IMR-90 (cell line): ENCODE measurements at regions not wholly inside any gene's neighbourhood (a gene's known extent, or its start where the extent isn't known, plus 50 kb on each side); places are given as distances from the start of the nearest gene placed in this dataset.

Source experiments
- BHLHE40 ChIP-seq: fragments of 150-350 bp; IDR thresholded peaks from 2 replicates; pipeline ENCODE4 v1.6.1; 2016; ENCODE audit warnings: mild to moderate bottlenecking, low read depth, low read length
- CEBPB ChIP-seq: IDR thresholded peaks from 2 replicates; pipeline ENCODE4 v1.6.1; 2012; ENCODE audit warnings: low read depth, low read length, improper control_type of control experiment
- CTCF ChIP-seq: conservative IDR thresholded peaks from 2 replicates; pipeline ENCODE4 v1.5.1; 2012; ENCODE audit warnings: mild to moderate bottlenecking, low read depth, low read length, improper control_type of control experiment
- MAFK ChIP-seq: IDR thresholded peaks from 2 replicates; pipeline ENCODE4 v1.6.1; 2012; ENCODE audit warnings: low read depth, low read length, improper control_type of control experiment
- MAZ ChIP-seq: IDR thresholded peaks from 2 replicates; pipeline ENCODE4 v1.6.1; 2012; ENCODE audit warnings: low read depth, mild to moderate bottlenecking, low read length, improper control_type of control experiment, moderate library complexity, borderline replicate concordance
- NFE2L2 ChIP-seq: fragments of 150-350 bp; IDR thresholded peaks from 2 replicates; pipeline ENCODE4 v1.6.1; 2016; ENCODE audit warnings: low read depth, mild to moderate bottlenecking, low read length
- POLR2A ChIP-seq: IDR thresholded peaks from 2 replicates; pipeline ENCODE4 v1.6.1; 2012; ENCODE audit warnings: mild to moderate bottlenecking, low read depth, low read length
- RFX5 ChIP-seq: IDR thresholded peaks from 2 replicates; pipeline ENCODE4 v1.8.0; 2012; ENCODE audit warnings: low read depth, mild to moderate bottlenecking, low read length, moderate library complexity
- SMC3 ChIP-seq: fragments of 150-350 bp; IDR thresholded peaks from 2 replicates; pipeline ENCODE4 v1.6.1; 2016; ENCODE audit warnings: low read depth, mild to moderate bottlenecking, antibody characterized with exemption, low read length, moderate library complexity
- USF2 ChIP-seq: fragments of 150-350 bp; IDR thresholded peaks from 2 replicates; pipeline ENCODE4 v1.6.1; 2017; ENCODE audit warnings: mild to moderate bottlenecking, antibody characterized with exemption, low read length, low read depth

GRCh38 chr5:82499725-82500244 lies 221.6 kb upstream of the RPS23 start:
- TF ChIP-seq CTCF (no peak), MAFK (no peak), CEBPB (no peak), USF2 (no peak), MAZ (no peak), BHLHE40 (no peak), NFE2L2 (no peak), RFX5 (no peak), POLR2A (no peak), SMC3 (no peak)
